KMS-11 (cell line): ENCODE measurements at regions not wholly inside any gene's neighbourhood (a gene's known extent, or its start where the extent isn't known, plus 50 kb on each side); places are given as distances from the start of the nearest gene placed in this dataset.

ENCODE experiments used
- H2AFZ ChIP-seq: fragments of 200-600 bp; sonication (generic); 2 replicates; pipeline ENCODE4 v1.6.1; 2016; ENCODE audit warnings: antibody characterized with exemption, mixed run types, low read depth
- H3K27ac ChIP-seq: fragments of 200-600 bp; sonication (generic); 2 replicates; pipeline ENCODE4 v1.6.1; 2016; ENCODE audit warnings: mild to moderate bottlenecking, mixed run types
- H3K27me3 ChIP-seq: fragments of 200-600 bp; sonication (generic); 2 replicates; pipeline ENCODE4 v1.6.1; 2017; ENCODE audit warnings: mild to moderate bottlenecking, low read depth, mixed run types, moderate library complexity; ENCODE audit not compliant: insufficient read depth
- H3K36me3 ChIP-seq: fragments of 200-600 bp; sonication (generic); 2 replicates; pipeline ENCODE4 v1.6.1; 2017; ENCODE audit warnings: mild to moderate bottlenecking, mixed run types; ENCODE audit not compliant: insufficient read depth
- H3K4me1 ChIP-seq: fragments of 200-600 bp; sonication (generic); 2 replicates; pipeline ENCODE4 v1.6.1; 2016; ENCODE audit warnings: mild to moderate bottlenecking, low read depth, mixed run types; ENCODE audit not compliant: poor library complexity, severe bottlenecking
- H3K4me2 ChIP-seq: fragments of 200-600 bp; sonication (generic); 2 replicates; pipeline ENCODE4 v1.7.0; 2016; ENCODE audit warnings: mild to moderate bottlenecking, mixed run types
- H3K4me3 ChIP-seq: fragments of 200-600 bp; sonication (generic); IDR thresholded peaks from 2 replicates; pipeline ENCODE4 v1.6.1; 2017; ENCODE audit warnings: low read depth, low read length, mixed read lengths; ENCODE audit not compliant: insufficient read depth
- H3K79me2 ChIP-seq: fragments of 200-600 bp; sonication (generic); 2 replicates; pipeline ENCODE4 v1.6.1; 2016; ENCODE audit warnings: low read depth, mixed run types; ENCODE audit not compliant: insufficient read depth
- H3K9ac ChIP-seq: fragments of 200-600 bp; sonication (generic); 2 replicates; pipeline ENCODE4 v1.6.1; 2016; ENCODE audit warnings: mild to moderate bottlenecking, mixed run types
- H4K20me1 ChIP-seq: fragments of 200-600 bp; sonication (generic); 2 replicates; pipeline ENCODE4 v1.6.1; 2016; ENCODE audit warnings: mild to moderate bottlenecking, mixed run types; ENCODE audit not compliant: insufficient read depth
- CTCF ChIP-seq: fragments of 200-600 bp; sonication (generic); conservative IDR thresholded peaks from 2 replicates; pipeline ENCODE4 v1.6.1; 2017; ENCODE audit warnings: low read depth, mild to moderate bottlenecking, antibody characterized with exemption, low read length, moderate library complexity, mixed read lengths

- Histone ChIP-seq H3K4me1 (no peaks in the 10 kb centered on the region), H3K9ac (no peak overlapping the region), H3K4me2 (no peak overlapping the region), H3K27ac (no peak overlapping the region), H3K4me3 (no peak overlapping the region), H3K79me2 (no peaks in the 10 kb centered on the region), H2AFZ (no peak overlapping the region), H3K36me3 (no peaks in the 10 kb centered on the region), H4K20me1 (no peaks in the 10 kb centered on the region), H3K27me3 (no peaks in the 10 kb centered on the region)
- no peak for TF ChIP-seq CTCF
Measured at GRCh38 chr2:16604236-16604635, 61.4 kb downstream of the CYRIA start.

DNA sequence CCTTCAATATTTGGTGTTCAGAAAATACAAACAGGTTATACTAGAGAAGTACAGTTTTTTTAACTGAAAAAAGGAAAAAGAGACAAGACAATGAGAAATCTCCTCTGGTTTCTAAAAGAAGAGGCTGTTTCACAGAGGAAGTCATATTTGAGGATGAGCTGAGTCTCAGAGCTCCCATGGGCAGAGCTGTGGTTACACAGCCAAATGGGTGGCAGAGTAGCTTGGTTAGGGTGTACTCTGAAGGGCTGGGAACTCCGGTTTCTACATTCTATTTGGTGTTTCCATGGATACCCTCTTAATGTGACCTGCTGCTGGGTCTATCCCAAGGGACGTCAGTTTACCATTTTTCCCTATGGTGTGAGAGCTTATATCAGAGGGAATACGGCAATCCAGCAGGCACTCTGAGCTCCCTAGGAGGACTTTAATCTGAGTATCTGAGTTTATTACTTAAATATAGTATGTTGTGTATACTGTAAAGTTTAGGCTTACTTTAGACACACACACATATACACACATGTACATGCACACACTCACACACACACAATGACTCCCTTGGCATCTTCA lies 74.2 kb downstream of the CYRIA start:
- Histone ChIP-seq H3K4me3 (no peak overlapping the region), H3K36me3 (no peaks in the 10 kb centered on the region), H3K4me1 (no peaks in the 10 kb centered on the region), H3K27me3 (no peaks in the 10 kb centered on the region), H4K20me1 (no peaks in the 10 kb centered on the region), H3K4me2 (no peak overlapping the region), H3K9ac (no peak overlapping the region), H2AFZ (no peak overlapping the region), H3K27ac (no peak overlapping the region), H3K79me2 (no peaks in the 10 kb centered on the region)
- no peak for TF ChIP-seq CTCF

GRCh38 chr2:16589465-16589864 lies 76.2 kb downstream of the CYRIA start:
- no peaks in the 10 kb centered on the region for H3K27me3 ChIP-seq
- no peaks in the 10 kb centered on the region for H3K36me3 ChIP-seq
- no peak overlapping the region for H2AFZ ChIP-seq
- H3K4me3 ChIP-seq: no peak overlapping the region
- no peaks in the 10 kb centered on the region for H4K20me1 ChIP-seq
- no peak for TF ChIP-seq CTCF
- H3K4me2 ChIP-seq: no peak overlapping the region
- H3K9ac ChIP-seq: no peak overlapping the region
- no peaks in the 10 kb centered on the region for H3K4me1 ChIP-seq
- H3K27ac ChIP-seq: no peak overlapping the region
- H3K79me2 ChIP-seq: no peaks in the 10 kb centered on the region

DNA sequence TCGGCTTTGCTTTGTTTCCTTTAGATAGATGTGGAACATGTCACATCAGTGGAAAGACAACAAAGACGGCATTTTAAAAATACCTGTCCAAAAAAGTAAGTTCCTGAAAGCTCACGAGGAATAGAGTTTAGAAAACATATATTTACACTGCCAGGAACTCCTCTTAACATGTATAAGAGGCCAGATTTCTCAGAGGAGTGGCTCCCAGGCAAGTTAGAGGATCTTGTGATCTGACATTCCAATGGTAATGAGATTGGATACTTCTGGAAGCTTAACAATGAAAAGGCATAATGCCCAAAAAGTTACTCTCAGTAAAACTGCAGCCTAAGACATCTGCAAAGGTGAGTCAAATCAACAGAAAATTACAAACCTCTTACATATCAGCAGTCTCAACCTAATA lies 77.1 kb downstream of the CYRIA start:
- no peaks in the 10 kb centered on the region for H3K79me2 ChIP-seq
- H4K20me1 ChIP-seq: no peaks in the 10 kb centered on the region
- H3K9ac ChIP-seq: no peak overlapping the region
- no peak overlapping the region for H2AFZ ChIP-seq
- H3K4me2 ChIP-seq: no peak overlapping the region
- H3K36me3 ChIP-seq: no peaks in the 10 kb centered on the region
- TF ChIP-seq CTCF: no peak
- no peaks in the 10 kb centered on the region for H3K27me3 ChIP-seq
- H3K4me3 ChIP-seq: no peak overlapping the region
- no peak overlapping the region for H3K27ac ChIP-seq
- H3K4me1 ChIP-seq: no peaks in the 10 kb centered on the region
